Mesenchymal stem cell (in vitro differentiated cells and primary cell): ENCODE measurements at regions not wholly inside any gene's neighbourhood (a gene's known extent, or its start where the extent isn't known, plus 50 kb on each side); places are given as distances from the start of the nearest gene placed in this dataset.
"Not testable (repeated sequence)": the region's sequence is repeated elsewhere in the genome, so short reads cannot be mapped to it uniquely, and the experiment has no call there.

Source experiments
- DNase-seq: peaks from one replicate; pipeline ENCODE4 v3.0.0-alpha.2; 2013
- H2AFZ ChIP-seq: one replicate; pipeline ENCODE4 v1.6.1; 2013; ENCODE audit warnings: low read depth, mild to moderate bottlenecking, control low read depth, inconsistent platforms, low read length, moderate library complexity
- H2AK5ac ChIP-seq: 2 replicates; pipeline ENCODE4 v1.6.1; 2013; ENCODE audit warnings: low read length, moderate library complexity, mild to moderate bottlenecking, inconsistent platforms; ENCODE audit not compliant: severe bottlenecking
- H2BK120ac ChIP-seq: one replicate; pipeline ENCODE4 v1.6.1; 2013; ENCODE audit warnings: low read depth, mild to moderate bottlenecking, inconsistent platforms, low read length, moderate library complexity
- H2BK12ac ChIP-seq, 2 experiments: one replicate each; pipeline ENCODE4 v1.6.1; 2013; ENCODE audit warnings: inconsistent platforms in 2 of 2, low read length in 2 of 2, mild to moderate bottlenecking in 2 of 2, moderate library complexity in 2 of 2, control low read depth in 1 of 2
- H2BK15ac ChIP-seq: one replicate; pipeline ENCODE4 v1.6.1; 2013; ENCODE audit warnings: mild to moderate bottlenecking, low read depth, inconsistent platforms; ENCODE audit not compliant: poor library complexity, severe bottlenecking
- H2BK5ac ChIP-seq: 2 replicates; pipeline ENCODE4 v1.6.1; 2013; ENCODE audit warnings: low read depth, mild to moderate bottlenecking, low read length, control low read depth, inconsistent platforms; ENCODE audit not compliant: poor library complexity, severe bottlenecking
- H3K14ac ChIP-seq, 2 experiments: one replicate each; pipeline ENCODE4 v1.6.1; 2013; ENCODE audit warnings: inconsistent platforms in 2 of 2, low read length in 2 of 2, control low read depth in 1 of 2, mild to moderate bottlenecking in 1 of 2, moderate library complexity in 1 of 2
- H3K18ac ChIP-seq, 2 experiments: one replicate each; pipeline ENCODE4 v1.6.1; 2013; ENCODE audit warnings: inconsistent platforms in 2 of 2, low read length in 2 of 2, control low read depth in 1 of 2, low read depth in 1 of 2, mild to moderate bottlenecking in 1 of 2
- H3K23ac ChIP-seq, 2 experiments: one replicate each; pipeline ENCODE4 v1.6.1; 2013; ENCODE audit warnings: inconsistent platforms in 2 of 2, low read length in 2 of 2, mild to moderate bottlenecking in 2 of 2, moderate library complexity in 2 of 2, control low read depth in 1 of 2
- H3K27ac ChIP-seq: 2 replicates; pipeline ENCODE4 v1.5.1; 2013; ENCODE audit warnings: mild to moderate bottlenecking, moderate library complexity, low read length, control low read depth, inconsistent platforms; ENCODE audit not compliant: poor library complexity, severe bottlenecking
- H3K27me3 ChIP-seq, 2 experiments: 2 replicates each; pipeline versions ENCODE4 v1.6.1 to v1.7.0; 2013; ENCODE audit warnings: low read length in 2 of 2, mild to moderate bottlenecking in 2 of 2, moderate library complexity in 2 of 2, control low read depth in 1 of 2, inconsistent platforms in 1 of 2; ENCODE audit not compliant: control insufficient read depth in 1 of 2, insufficient read depth in 1 of 2
- H3K36me3 ChIP-seq, 2 experiments: 2 replicates each; pipeline versions ENCODE4 v1.6.1 to v1.7.0; 2013; ENCODE audit warnings: low read length in 2 of 2, control low read depth in 1 of 2, inconsistent platforms in 1 of 2, low read depth in 1 of 2, mild to moderate bottlenecking in 1 of 2; ENCODE audit not compliant: insufficient read depth in 2 of 2, control insufficient read depth in 1 of 2
- H3K4ac ChIP-seq, 2 experiments: one replicate each; pipeline ENCODE4 v1.6.1; 2013; ENCODE audit warnings: inconsistent platforms in 2 of 2, low read length in 2 of 2, mild to moderate bottlenecking in 2 of 2, moderate library complexity in 2 of 2, control low read depth in 1 of 2, low read depth in 1 of 2
- H3K4me1 ChIP-seq: 2 replicates; pipeline ENCODE4 v1.6.1; 2013; ENCODE audit warnings: low read depth, low read length, control low read depth; ENCODE audit not compliant: control insufficient read depth, insufficient read depth
- H3K4me2 ChIP-seq: 2 replicates; pipeline ENCODE4 v1.6.1; 2013; ENCODE audit warnings: low read length, mild to moderate bottlenecking, inconsistent platforms; ENCODE audit not compliant: poor library complexity, severe bottlenecking
- H3K4me3 ChIP-seq, 2 experiments: 2 replicates each; pipeline versions ENCODE4 v1.5.1 to v1.7.0; 2013; ENCODE audit warnings: low read length in 2 of 2, mild to moderate bottlenecking in 2 of 2, control low read depth in 1 of 2, low read depth in 1 of 2; ENCODE audit not compliant: insufficient read depth in 1 of 2
- H3K79me1 ChIP-seq: replicated peaks from 2 replicates; pipeline ENCODE4 v1.6.1; 2013; ENCODE audit warnings: mild to moderate bottlenecking, control low read depth, low read length, inconsistent platforms; ENCODE audit not compliant: poor library complexity, severe bottlenecking
- H3K9ac ChIP-seq: 2 replicates; pipeline ENCODE4 v1.7.0; 2013; ENCODE audit warnings: mild to moderate bottlenecking, low read length, moderate library complexity
- H3K9me3 ChIP-seq: 2 replicates; pipeline ENCODE4 v1.7.0; 2013; ENCODE audit warnings: mild to moderate bottlenecking, low read length; ENCODE audit not compliant: control insufficient read depth
- H4K8ac ChIP-seq: one replicate; pipeline ENCODE4 v1.6.1; 2013; ENCODE audit warnings: inconsistent platforms, mild to moderate bottlenecking, low read length, moderate library complexity
- H4K91ac ChIP-seq: one replicate; pipeline ENCODE4 v1.6.1; 2013; ENCODE audit warnings: mild to moderate bottlenecking, low read length, inconsistent platforms
- WGBS: methylation state at CpG from one replicate; pipeline ENCODE4 v1.1.7; 2013; ENCODE audit warnings: mixed read lengths; 5-methylcytosine and 5-hydroxymethylcytosine counted together

DNA sequence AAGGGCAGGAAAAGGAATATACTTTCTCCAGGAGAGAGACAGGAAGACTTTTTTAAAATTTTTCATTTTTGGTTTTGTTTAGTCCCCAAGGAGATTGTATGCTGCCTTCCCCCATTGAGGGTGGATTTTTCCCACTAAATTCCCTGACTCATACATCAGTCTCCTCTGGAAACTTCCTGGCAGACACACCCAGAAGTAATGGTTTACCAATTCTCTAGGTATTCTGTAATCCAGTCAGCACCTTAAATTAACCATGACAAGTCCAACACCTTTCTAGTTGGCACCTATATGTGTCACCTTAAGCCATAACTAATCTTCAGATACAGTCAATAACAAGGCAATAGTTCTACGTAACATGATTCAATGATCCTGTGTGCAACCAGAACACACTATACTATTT lies 373.6 kb upstream of the NPAP1 start:
- not testable (repeated sequence) for H2BK15ac ChIP-seq, H3K9me3 ChIP-seq, H4K8ac ChIP-seq, H2AK5ac ChIP-seq, H2BK12ac ChIP-seq, H3K23ac ChIP-seq, H2BK120ac ChIP-seq, H3K4me2 ChIP-seq, H3K4ac ChIP-seq, H3K79me1 ChIP-seq, H2BK5ac ChIP-seq, H2AFZ ChIP-seq, H3K27me3 ChIP-seq, H3K4me1 ChIP-seq, H4K91ac ChIP-seq, H3K9ac ChIP-seq, H3K27ac ChIP-seq, H3K4me3 ChIP-seq, H3K18ac ChIP-seq, DNase-seq, H3K14ac ChIP-seq, H3K36me3 ChIP-seq
- WGBS, result no CpG with 5 or more reads among the region's 1 CpG

DNA sequence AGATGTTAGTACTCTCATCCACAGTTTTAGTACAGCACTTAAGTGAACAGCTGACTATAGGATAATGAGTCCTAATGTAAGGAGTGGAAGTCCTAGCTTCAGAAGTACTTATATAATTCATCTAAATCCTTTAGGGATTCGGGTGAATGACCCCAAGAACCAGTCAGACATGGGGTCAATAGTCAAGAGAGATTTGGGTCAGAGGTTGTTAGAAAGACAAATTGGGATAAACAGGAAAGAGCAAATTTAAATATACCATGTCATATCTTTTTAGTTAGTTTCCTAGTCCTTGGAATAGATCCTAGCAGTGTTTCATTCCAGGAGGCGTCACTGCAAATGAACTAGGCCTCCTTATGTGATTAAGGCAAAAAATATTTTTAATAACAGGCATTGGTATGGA lies 370.8 kb upstream of the NPAP1 start:
- H3K9me3 ChIP-seq, H3K79me1 ChIP-seq, DNase-seq, H3K36me3 ChIP-seq, H4K91ac ChIP-seq, H2BK120ac ChIP-seq, H2AK5ac ChIP-seq, H4K8ac ChIP-seq, H3K27me3 ChIP-seq, H2BK5ac ChIP-seq, H3K4me3 ChIP-seq, H2AFZ ChIP-seq, H3K4me1 ChIP-seq, H3K23ac ChIP-seq, H3K14ac ChIP-seq, H3K18ac ChIP-seq, H3K27ac ChIP-seq, H3K9ac ChIP-seq, H2BK15ac ChIP-seq, H3K4me2 ChIP-seq, H2BK12ac ChIP-seq, H3K4ac ChIP-seq: not testable (repeated sequence)
- WGBS, result 22% methylated on average over 1 of the region's 2 CpGs

DNA sequence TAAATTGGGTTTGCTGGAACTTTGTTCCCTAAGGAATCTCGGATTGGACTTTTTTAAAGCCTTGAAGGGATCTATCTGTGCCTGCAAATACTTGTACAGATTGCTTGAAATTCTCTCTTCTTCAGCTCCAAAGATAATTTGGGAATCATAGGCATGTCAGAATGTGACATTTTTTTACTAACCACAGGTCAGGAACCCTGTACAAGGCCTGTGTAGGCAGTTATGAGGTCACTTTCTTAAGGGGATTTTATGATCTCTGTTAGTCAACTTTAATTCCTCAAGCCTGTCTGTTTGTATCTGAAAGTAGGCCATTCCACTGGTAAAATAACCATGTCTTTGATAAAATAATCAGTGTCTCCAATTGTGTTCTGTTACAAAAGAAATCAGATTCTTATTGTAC lies 369.9 kb upstream of the NPAP1 start:
- not testable (repeated sequence) for H3K27ac ChIP-seq, H2AFZ ChIP-seq, H4K8ac ChIP-seq, H3K18ac ChIP-seq, H3K4me1 ChIP-seq, H3K23ac ChIP-seq, H3K9me3 ChIP-seq, H2BK120ac ChIP-seq, H3K27me3 ChIP-seq, H4K91ac ChIP-seq, DNase-seq, H3K79me1 ChIP-seq, H3K14ac ChIP-seq, H2BK12ac ChIP-seq, H2BK15ac ChIP-seq, H3K9ac ChIP-seq, H2BK5ac ChIP-seq, H3K4me2 ChIP-seq, H3K4ac ChIP-seq, H3K36me3 ChIP-seq, H3K4me3 ChIP-seq, H2AK5ac ChIP-seq
- 55% methylated on average over 1 of the region's 1 CpG for WGBS

DNA sequence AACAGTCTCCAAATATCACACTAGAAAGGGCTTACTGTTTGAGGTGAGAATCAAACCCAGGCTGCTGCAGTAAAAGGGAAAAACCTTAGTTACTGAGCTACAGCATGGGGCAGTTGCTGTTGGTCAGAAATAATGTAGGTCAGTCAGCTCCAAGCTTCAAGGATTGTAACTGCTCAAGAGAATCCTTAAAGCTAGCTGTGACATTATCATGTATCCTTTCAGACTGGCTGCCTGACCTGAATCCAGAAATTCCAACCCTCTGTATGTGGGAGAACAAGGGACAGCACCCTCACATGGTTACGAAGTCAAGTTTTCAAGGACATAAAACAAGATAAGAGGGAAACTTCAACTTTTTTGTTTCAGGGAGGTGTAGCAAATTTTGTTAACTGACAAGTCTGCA lies 365.9 kb upstream of the NPAP1 start:
- not testable (repeated sequence) for H3K4me3 ChIP-seq, DNase-seq, H4K8ac ChIP-seq, H3K23ac ChIP-seq, H3K4ac ChIP-seq, H2AK5ac ChIP-seq, H2BK15ac ChIP-seq, H2BK12ac ChIP-seq, H3K4me1 ChIP-seq, H3K4me2 ChIP-seq, H3K36me3 ChIP-seq, H2AFZ ChIP-seq, H4K91ac ChIP-seq, H3K9ac ChIP-seq, H3K14ac ChIP-seq, H3K27me3 ChIP-seq, H3K9me3 ChIP-seq, H2BK120ac ChIP-seq, H3K18ac ChIP-seq, H3K27ac ChIP-seq, H3K79me1 ChIP-seq, H2BK5ac ChIP-seq
- WGBS, result 84% methylated on average over 1 of the region's 1 CpG
